Prostate gland (tissue), 2 donors: ENCODE measurements at regions not wholly inside any gene's neighbourhood (a gene's known extent, or its start where the extent isn't known, plus 50 kb on each side); places are given as distances from the start of the nearest gene placed in this dataset.
"Not testable (repeated sequence)": the region's sequence is repeated elsewhere in the genome, so short reads cannot be mapped to it uniquely, and the experiment has no call there.

Experiments used
- DNase-seq: peaks from one replicate; pipeline ENCODE4 v3.0.0-alpha.2; 2019; ENCODE audit warnings: low spot score
- H3K27ac ChIP-seq, 2 donors: fragments of 200-600 bp; sonication (generic); 2 replicates each; pipeline ENCODE4 v1.5.1; 2017 to 2019
- H3K27me3 ChIP-seq: fragments of 200-600 bp; sonication (generic); replicated peaks from 2 replicates; pipeline ENCODE4 v1.5.1; 2019; ENCODE audit not compliant: insufficient read depth
- H3K36me3 ChIP-seq, 2 donors: fragments of 200-600 bp; sonication (generic); 1 replicate in 1 of 2; 2 replicates in 1 of 2; pipeline versions ENCODE4 v1.5.1 to v1.8.1; 2017 to 2019
- H3K4me1 ChIP-seq: fragments of 200-600 bp; sonication (generic); replicated peaks from 2 replicates; pipeline ENCODE4 v1.5.1; 2019
- H3K4me3 ChIP-seq, 2 donors: fragments of 200-600 bp; sonication (generic); 2 replicates each; pipeline ENCODE4 v1.5.1; 2017 to 2019
- H3K9me3 ChIP-seq: fragments of 200-600 bp; sonication (generic); 2 replicates; pipeline ENCODE4 v1.5.1; 2017
- CTCF ChIP-seq, 4 experiments: fragments of 200-600 bp in 2 of 4; fragments of 450-650 bp in 2 of 4; sonication (generic) in 2 of 4; IDR thresholded peaks; 1 replicate in 3 of 4; 2 replicates in 1 of 4; pipeline ENCODE4 v1.5.1; 2016 to 2019; ENCODE audit warnings: antibody characterized with exemption in 4 of 4, mild to moderate bottlenecking in 2 of 4, moderate library complexity in 2 of 4
- POLR2A ChIP-seq: fragments of 450-650 bp; IDR thresholded peaks from one replicate; pipeline ENCODE4 v1.6.1; 2016; ENCODE audit warnings: antibody characterized with exemption, mild to moderate bottlenecking
- POLR2AphosphoS5 ChIP-seq: sonication (generic); formaldehyde crosslinking; IDR thresholded peaks from one replicate; pipeline ENCODE4 v1.6.1; 2017; ENCODE audit warnings: antibody characterized with exemption
- WGBS: methylation state at CpG from one replicate; pipeline ENCODE4 v1.1.5; 2018; 5-methylcytosine and 5-hydroxymethylcytosine counted together
- intact Hi-C: fragments of 100-400 bp; cut with DNase I; formaldehyde crosslinking; loops from one replicate; pipeline ENCODE4 v1.14.2; 2022

DNA sequence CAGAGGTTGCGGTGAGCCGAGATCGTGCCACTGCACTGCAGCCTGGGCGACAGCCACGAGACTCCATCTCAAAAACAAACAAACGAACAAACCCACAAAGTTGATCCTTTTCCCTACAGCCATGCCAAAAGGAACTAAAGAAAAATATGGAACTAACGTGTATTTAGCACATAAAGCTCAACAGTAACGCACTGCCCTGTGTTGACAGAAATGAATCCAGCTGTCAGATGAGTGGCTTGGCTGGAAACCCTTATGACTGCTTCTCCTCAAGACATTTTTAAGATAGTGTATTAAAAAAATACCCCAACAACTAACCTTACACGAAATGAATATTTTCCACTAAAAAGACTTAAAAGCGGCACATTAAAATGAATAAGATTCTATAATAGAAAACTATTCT lies 62.9 kb upstream of the TUBA3E start:
- TF ChIP-seq POLR2A: no peak
- no peak for TF ChIP-seq POLR2AphosphoS5
- no peak for TF ChIP-seq CTCF (IDR thresholded peaks at IDR 0.05)
- no peak overlapping the region for H3K27ac ChIP-seq
- H3K27me3 ChIP-seq: no peaks in the 10 kb centered on the region
- no peaks in the 10 kb centered on the region for H3K9me3 ChIP-seq
- H3K4me1 ChIP-seq: no peaks in the 10 kb centered on the region
- no peak overlapping the region for H3K4me3 ChIP-seq
- no peaks in the 10 kb centered on the region for H3K36me3 ChIP-seq
- DNase-seq: no peak
- intact Hi-C loops: no loop called here
- 57% methylated on average over 10 of the region's 10 CpGs for WGBS

GRCh38 chr2:130259594-130259993 lies 61.4 kb upstream of the TUBA3E start:
- intact Hi-C loops: no loop called here
- DNase-seq: no peak
- Histone ChIP-seq H3K9me3 (no peaks in the 10 kb centered on the region), H3K27me3 (no peaks in the 10 kb centered on the region), H3K4me3 (no peak overlapping the region), H3K4me1 (no peaks in the 10 kb centered on the region), H3K36me3 (no peaks in the 10 kb centered on the region), H3K27ac (no peak overlapping the region)
- TF ChIP-seq POLR2A: no peak
- 76% methylated on average over 4 of the region's 4 CpGs for WGBS

GRCh38 chr2:130258356-130258755 lies 60.1 kb upstream of the TUBA3E start:
- H3K27me3 ChIP-seq: no peaks in the 10 kb centered on the region
- intact Hi-C loops: no loop called here
- H3K4me3 ChIP-seq: no peak overlapping the region
- no peaks in the 10 kb centered on the region for H3K36me3 ChIP-seq
- DNase-seq: no peak
- no peak overlapping the region for H3K27ac ChIP-seq
- no peaks in the 10 kb centered on the region for H3K4me1 ChIP-seq
- 56% methylated on average over 3 of the region's 3 CpGs for WGBS
- TF ChIP-seq POLR2A: no peak
- no peak for TF ChIP-seq POLR2AphosphoS5
- no peak for TF ChIP-seq CTCF (IDR thresholded peaks at IDR 0.05)
- no peaks in the 10 kb centered on the region for H3K9me3 ChIP-seq

DNA sequence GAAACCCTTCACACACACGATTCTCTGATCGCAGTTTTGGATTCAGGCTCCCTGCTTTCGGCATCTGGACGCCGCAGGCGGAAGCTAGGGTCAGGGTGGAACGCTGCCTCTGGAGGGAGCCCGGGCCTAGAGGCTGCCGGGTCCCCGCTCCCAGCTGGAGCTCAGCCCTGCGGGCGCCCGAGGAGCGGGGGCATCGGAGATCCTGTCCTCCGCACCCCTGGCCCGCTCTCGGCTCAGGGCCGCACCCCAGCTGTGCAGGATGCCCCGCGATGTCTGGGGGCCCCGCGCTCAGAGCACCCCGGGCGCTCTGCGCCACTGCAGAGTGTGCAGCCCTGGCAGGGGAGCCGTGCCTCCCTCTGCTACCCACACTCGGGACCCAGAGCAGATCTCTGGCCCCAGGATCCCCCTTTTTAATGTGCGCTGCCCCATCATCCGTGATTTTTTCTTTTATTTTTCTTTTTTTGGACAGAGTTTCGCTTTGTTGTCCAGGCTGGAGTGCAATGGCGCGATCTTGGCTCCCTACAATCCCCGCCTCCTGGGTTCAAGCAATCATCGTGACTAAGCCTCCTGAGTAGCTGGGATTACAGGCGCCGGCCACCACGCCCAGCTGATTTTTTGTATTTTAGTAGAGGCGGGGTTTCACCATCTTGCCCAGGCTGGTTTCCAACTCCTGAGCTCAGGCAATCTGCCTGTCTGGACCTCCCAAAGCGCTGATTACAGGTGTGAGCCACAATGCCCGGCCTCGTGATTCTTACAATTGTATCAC lies 54.8 kb upstream of the TUBA3E start:
- H3K27ac ChIP-seq: no peak overlapping the region
- H3K4me1 ChIP-seq: no peaks in the 10 kb centered on the region
- H3K36me3 ChIP-seq: no peaks in the 10 kb centered on the region
- DNase-seq: no peak
- H3K4me3 ChIP-seq: peak overlapping the region in 1 of 2 donors; percentile 18
- intact Hi-C loops: no loop called here
- TF ChIP-seq POLR2AphosphoS5 (no peak), POLR2A (no peak)
- 21% methylated on average over 38 of the region's 42 CpGs for WGBS
- no peaks in the 10 kb centered on the region for H3K27me3 ChIP-seq
- no peaks in the 10 kb centered on the region for H3K9me3 ChIP-seq

DNA sequence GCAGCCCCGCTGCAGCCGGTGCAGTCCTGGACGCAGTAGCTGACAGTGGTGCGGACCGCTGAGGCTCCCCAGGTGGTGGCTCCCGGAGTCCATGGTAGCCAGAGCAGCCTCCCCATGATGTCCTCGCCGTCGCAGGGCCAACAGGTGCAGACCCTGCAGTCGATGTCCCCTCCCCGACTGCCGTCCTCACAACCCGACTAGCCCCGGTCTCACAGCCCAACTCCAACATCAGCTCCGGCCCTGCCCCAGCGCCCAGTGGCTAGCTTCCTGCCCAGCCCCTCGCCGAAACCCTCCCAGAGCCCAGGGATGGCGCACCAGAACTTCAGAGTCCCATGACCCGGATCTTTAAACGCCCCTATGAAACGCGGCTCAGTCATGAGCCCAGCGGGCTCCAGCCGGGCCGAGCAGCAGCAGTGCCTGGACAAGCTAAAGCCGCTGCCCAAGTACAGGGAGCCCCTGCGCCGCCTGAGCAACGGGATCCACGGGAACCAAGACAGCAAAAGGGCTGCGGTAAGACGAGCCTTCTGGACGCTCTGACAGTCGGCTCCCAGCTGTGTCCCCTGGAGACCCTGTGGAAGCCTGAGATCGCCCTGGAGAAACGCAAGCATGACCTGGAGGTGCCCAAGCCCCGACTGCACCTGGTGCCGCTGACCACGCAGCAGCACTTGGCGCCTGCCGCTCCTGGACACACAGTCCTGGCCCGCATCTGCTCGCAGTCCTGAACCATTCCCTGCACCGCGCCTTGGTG lies 53.8 kb upstream of the TUBA3E start:
- H3K4me3 ChIP-seq: no peak overlapping the region
- no peaks in the 10 kb centered on the region for H3K27me3 ChIP-seq
- intact Hi-C loops: no loop called here
- TF ChIP-seq POLR2A: no peak
- TF ChIP-seq CTCF (IDR thresholded peaks at IDR 0.05): no peak
- no peak for TF ChIP-seq POLR2AphosphoS5
- no peaks in the 10 kb centered on the region for H3K9me3 ChIP-seq
- WGBS: 40% methylated on average over 30 of the region's 46 CpGs
- no peak overlapping the region for H3K27ac ChIP-seq
- DNase-seq: no peak
- H3K36me3 ChIP-seq: no peaks in the 10 kb centered on the region
- H3K4me1 ChIP-seq: no peaks in the 10 kb centered on the region

- Histone ChIP-seq H3K9me3 (no peaks in the 10 kb centered on the region), H3K27ac (no peak overlapping the region), H3K36me3 (no peaks in the 10 kb centered on the region), H3K27me3 (no peaks in the 10 kb centered on the region), H3K4me3 (no peak overlapping the region), H3K4me1 (no peaks in the 10 kb centered on the region)
- intact Hi-C loops: no loop called here
- 68% methylated on average over 3 of the region's 3 CpGs for WGBS
- TF ChIP-seq CTCF (IDR thresholded peaks at IDR 0.05) (no peak), POLR2A (no peak), POLR2AphosphoS5 (no peak)
- DNase-seq: no peak
Observed at GRCh38 chr2:130251535-130251872, 53.3 kb upstream of the TUBA3E start.

- H3K4me1 ChIP-seq, H3K36me3 ChIP-seq, DNase-seq, H3K27ac ChIP-seq, H3K9me3 ChIP-seq, intact Hi-C loops, H3K4me3 ChIP-seq, H3K27me3 ChIP-seq: not testable (repeated sequence)
- WGBS: 81% methylated on average over 13 of the region's 13 CpGs
Observed at GRCh38 chr2:130248355-130248754, 50.1 kb upstream of the TUBA3E start.
